WERI-Rb-1 (cell line): ENCODE measurements at regions not wholly inside any gene's neighbourhood (a gene's known extent, or its start where the extent isn't known, plus 50 kb on each side); places are given as distances from the start of the nearest gene placed in this dataset.

Experiments
- DNase-seq: peaks from one replicate; pipeline ENCODE4 v3.0.0-alpha.2; 2020
- H3K27ac ChIP-seq: fragments of 250-450 bp; sonication (Bioruptor Pico); 2 replicates; pipeline ENCODE4 v1.5.1; 2020; ENCODE audit warnings: mild to moderate bottlenecking, moderate library complexity
- H3K27me3 ChIP-seq: fragments of 250-450 bp; sonication (Bioruptor Pico); 2 replicates; pipeline ENCODE4 v1.5.1; 2021; ENCODE audit warnings: mild to moderate bottlenecking, low read depth, moderate library complexity; ENCODE audit not compliant: insufficient read depth, severe bottlenecking
- H3K36me3 ChIP-seq: fragments of 250-450 bp; sonication (Bioruptor Pico); 2 replicates; pipeline ENCODE4 v1.5.1; 2020; ENCODE audit warnings: mild to moderate bottlenecking, moderate library complexity
- H3K4me3 ChIP-seq: 2 replicates; pipeline ENCODE4 v1.5.1; 2011; ENCODE audit warnings: low read depth, mild to moderate bottlenecking, control low read depth, low read length
- H3K9me3 ChIP-seq: fragments of 250-450 bp; sonication (Bioruptor Pico); 2 replicates; pipeline ENCODE4 v1.5.1; 2021; ENCODE audit warnings: mild to moderate bottlenecking, moderate library complexity; ENCODE audit not compliant: severe bottlenecking
- CTCF ChIP-seq: IDR thresholded peaks from 2 replicates; pipeline ENCODE4 v1.5.1; 2011; ENCODE audit warnings: low read depth, mild to moderate bottlenecking, control low read depth, inconsistent platforms, low read length

- H3K9me3 ChIP-seq = no peaks in the 10 kb centered on the region
- peak overlapping the region; percentile 85 for H3K27ac ChIP-seq
- H3K36me3 ChIP-seq = no peaks in the 10 kb centered on the region
- DNase-seq = peak; percentile 80
- H3K27me3 ChIP-seq = no peaks in the 10 kb centered on the region
- TF ChIP-seq CTCF = no peak
- 0 out of 2 replicates have a peak overlapping the region, but pooled peaks have one; percentile 1 for H3K4me3 ChIP-seq
These were observed 94.2 kb downstream of the PLXNA1 start for GRCh38 chr3:127077068-127077467.

- Histone ChIP-seq H3K9me3 (no peaks in the 10 kb centered on the region), H3K4me3 (no peak overlapping the region; the same call in 1 of the 2 replicates), H3K36me3 (no peaks in the 10 kb centered on the region), H3K27me3 (no peaks in the 10 kb centered on the region), H3K27ac (peak overlapping the region; percentile 85)
- DNase-seq = peak; percentile 88
- TF ChIP-seq CTCF = no peak
These were observed 94.7 kb downstream of the PLXNA1 start for GRCh38 chr3:127077505-127078064.

GRCh38 chr3:127078626-127079025 is 95.7 kb downstream of the PLXNA1 start:
- Histone ChIP-seq H3K4me3 (no peak overlapping the region), H3K9me3 (no peaks in the 10 kb centered on the region), H3K27me3 (no peaks in the 10 kb centered on the region), H3K36me3 (no peaks in the 10 kb centered on the region), H3K27ac (peak overlapping the region; percentile 85)
- DNase-seq = no peak
- no peak for TF ChIP-seq CTCF

GRCh38 chr3:127079211-127079610 is 96.3 kb downstream of the PLXNA1 start:
- DNase-seq = no peak
- Histone ChIP-seq H3K4me3 (no peak overlapping the region), H3K27me3 (no peaks in the 10 kb centered on the region)

GRCh38 chr3:127081001-127081720 is 98.2 kb downstream of the PLXNA1 start:
- DNase-seq = peak; percentile 40
- H3K27me3 ChIP-seq = no peaks in the 10 kb centered on the region
- H3K27ac ChIP-seq = no peak overlapping the region
- H3K36me3 ChIP-seq = no peaks in the 10 kb centered on the region
- no peak overlapping the region for H3K4me3 ChIP-seq
- no peaks in the 10 kb centered on the region for H3K9me3 ChIP-seq
- no peak for TF ChIP-seq CTCF

More at GRCh38 chr3:127079211-127079610, 96.3 kb downstream of the PLXNA1 start:
- TF ChIP-seq CTCF = no peak
- Histone ChIP-seq H3K36me3 (no peaks in the 10 kb centered on the region), H3K27ac (peak overlapping the region; percentile 85), H3K9me3 (no peaks in the 10 kb centered on the region)
